Neural progenitor cell (in vitro differentiated cells): ENCODE measurements at regions not wholly inside any gene's neighbourhood (a gene's known extent, or its start where the extent isn't known, plus 50 kb on each side); places are given as distances from the start of the nearest gene placed in this dataset.

Experiments
- DNase-seq: peaks from one replicate; pipeline ENCODE4 v3.0.0-alpha.2; 2016; ENCODE audit warnings: low spot score
- H2AFZ ChIP-seq: fragments of 200-600 bp; sonication (generic); replicated peaks from 2 replicates; pipeline ENCODE4 v1.6.1; 2016; ENCODE audit warnings: antibody characterized with exemption
- H3F3A ChIP-seq: fragments of 200-600 bp; sonication (generic); 2 replicates; pipeline ENCODE4 v1.6.1; 2016; ENCODE audit warnings: antibody characterized with exemption, low read depth
- H3K27ac ChIP-seq: fragments of 200-600 bp; sonication (generic); 2 replicates; pipeline ENCODE4 v1.5.1; 2016; ENCODE audit warnings: mild to moderate bottlenecking
- H3K27me3 ChIP-seq: fragments of 200-600 bp; sonication (generic); 2 replicates; pipeline ENCODE4 v1.6.1; 2016; ENCODE audit warnings: mild to moderate bottlenecking, moderate library complexity
- H3K36me3 ChIP-seq: fragments of 200-600 bp; sonication (generic); 2 replicates; pipeline ENCODE4 v1.5.1; 2016
- H3K4me1 ChIP-seq: fragments of 200-600 bp; sonication (generic); 2 replicates; pipeline ENCODE4 v1.6.1; 2016; ENCODE audit warnings: mixed run types
- H3K4me2 ChIP-seq: fragments of 200-600 bp; sonication (generic); 2 replicates; pipeline ENCODE4 v1.6.1; 2016
- H3K4me3 ChIP-seq: fragments of 200-600 bp; sonication (generic); 2 replicates; pipeline ENCODE4 v1.5.1; 2016
- H3K79me2 ChIP-seq: fragments of 200-600 bp; sonication (generic); 2 replicates; pipeline ENCODE4 v1.6.1; 2016; ENCODE audit warnings: low read depth
- H3K9ac ChIP-seq: fragments of 200-600 bp; sonication (generic); 2 replicates; pipeline ENCODE4 v1.6.1; 2016
- H3K9me3 ChIP-seq: fragments of 200-600 bp; sonication (generic); 2 replicates; pipeline ENCODE4 v1.5.1; 2016; ENCODE audit warnings: low read depth
- H4K20me1 ChIP-seq: fragments of 200-600 bp; sonication (generic); 2 replicates; pipeline ENCODE4 v1.6.1; 2016; ENCODE audit warnings: low read depth
- H3K27ac Mint-ChIP-seq: 3 replicates; pipeline ENCODE4 v1.8.0; 2021; ENCODE audit warnings: mixed read lengths
- H3K27me3 Mint-ChIP-seq: 2 replicates; pipeline ENCODE4 v1.8.0; 2022; ENCODE audit warnings: low read depth, mild to moderate bottlenecking, inconsistent platforms, moderate library complexity, mixed read lengths; ENCODE audit not compliant: insufficient read depth
- H3K36me3 Mint-ChIP-seq: 3 replicates; pipeline ENCODE4 v1.8.0; 2021; ENCODE audit warnings: mixed read lengths
- H3K4me1 Mint-ChIP-seq: 3 replicates; pipeline ENCODE4 v1.8.0; 2021; ENCODE audit warnings: mixed read lengths
- H3K4me3 Mint-ChIP-seq: 3 replicates; pipeline ENCODE4 v1.8.0; 2021; ENCODE audit warnings: mild to moderate bottlenecking, moderate library complexity, mixed read lengths
- H3K9me3 Mint-ChIP-seq: 3 replicates; pipeline ENCODE4 v1.8.0; 2020; ENCODE audit warnings: mixed read lengths
- EZH2 ChIP-seq: fragments of 200-600 bp; sonication (generic); IDR thresholded peaks from 2 replicates; pipeline ENCODE4 v1.6.1; 2017; ENCODE audit warnings: antibody characterized with exemption, mild to moderate bottlenecking, moderate library complexity
- EZH2phosphoT487 ChIP-seq: fragments of 200-600 bp; sonication (generic); IDR thresholded peaks from 2 replicates; pipeline ENCODE4 v1.6.1; 2017; ENCODE audit warnings: antibody characterized with exemption
- TF ChIP-seq, protein P1 (sequence below): fragments of 200-600 bp; sonication (generic); IDR thresholded peaks from 2 replicates; pipeline ENCODE4 v1.5.1; 2017; ENCODE audit warnings: antibody characterized with exemption, mild to moderate bottlenecking

DNA sequence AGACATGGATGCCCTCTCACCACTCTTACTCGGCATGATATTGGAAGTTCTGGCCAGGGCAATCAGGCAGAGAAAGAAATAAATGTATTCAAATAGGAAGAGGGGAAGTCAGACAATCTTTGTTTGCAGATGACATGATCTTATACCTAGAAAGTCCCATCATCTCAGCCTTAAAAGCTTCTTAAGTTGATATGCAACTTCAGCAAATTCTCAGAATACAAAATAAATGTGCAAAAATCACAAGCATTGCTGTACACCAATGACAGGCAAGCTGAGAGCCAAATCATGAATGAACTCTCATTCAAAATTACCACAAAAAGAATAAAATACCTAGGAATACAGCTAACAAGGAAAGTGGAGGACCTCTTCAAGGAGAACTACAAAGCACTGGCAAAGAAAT, 2190.4 kb downstream of the MAT2B start:
- Histone ChIP-seq H3K36me3 (no peaks in the 10 kb centered on the region), H3K27ac (no peak overlapping the region), H3K79me2 (no peaks in the 10 kb centered on the region), H4K20me1 (no peaks in the 10 kb centered on the region), H2AFZ (no peak overlapping the region), H3K4me1 (no peaks in the 10 kb centered on the region), H3K27me3 (no peaks in the 10 kb centered on the region), H3F3A (no peaks in the 10 kb centered on the region), H3K9me3 (no peaks in the 10 kb centered on the region), H3K9ac (no peak overlapping the region), H3K4me3 (no peak overlapping the region), H3K4me2 (no peak overlapping the region)
- Mint-ChIP-seq H3K36me3 (no peaks in the 10 kb centered on the region), H3K4me1 (no peaks in the 10 kb centered on the region), H3K9me3 (peaks cover 15% of the 10 kb centered on the region), H3K4me3 (no peak overlapping the region), H3K27ac (no peak overlapping the region), H3K27me3 (no peaks in the 10 kb centered on the region)
- no peak for DNase-seq
- TF ChIP-seq, protein P1, sequence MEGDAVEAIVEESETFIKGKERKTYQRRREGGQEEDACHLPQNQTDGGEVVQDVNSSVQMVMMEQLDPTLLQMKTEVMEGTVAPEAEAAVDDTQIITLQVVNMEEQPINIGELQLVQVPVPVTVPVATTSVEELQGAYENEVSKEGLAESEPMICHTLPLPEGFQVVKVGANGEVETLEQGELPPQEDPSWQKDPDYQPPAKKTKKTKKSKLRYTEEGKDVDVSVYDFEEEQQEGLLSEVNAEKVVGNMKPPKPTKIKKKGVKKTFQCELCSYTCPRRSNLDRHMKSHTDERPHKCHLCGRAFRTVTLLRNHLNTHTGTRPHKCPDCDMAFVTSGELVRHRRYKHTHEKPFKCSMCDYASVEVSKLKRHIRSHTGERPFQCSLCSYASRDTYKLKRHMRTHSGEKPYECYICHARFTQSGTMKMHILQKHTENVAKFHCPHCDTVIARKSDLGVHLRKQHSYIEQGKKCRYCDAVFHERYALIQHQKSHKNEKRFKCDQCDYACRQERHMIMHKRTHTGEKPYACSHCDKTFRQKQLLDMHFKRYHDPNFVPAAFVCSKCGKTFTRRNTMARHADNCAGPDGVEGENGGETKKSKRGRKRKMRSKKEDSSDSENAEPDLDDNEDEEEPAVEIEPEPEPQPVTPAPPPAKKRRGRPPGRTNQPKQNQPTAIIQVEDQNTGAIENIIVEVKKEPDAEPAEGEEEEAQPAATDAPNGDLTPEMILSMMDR, result no peak
- TF ChIP-seq EZH2phosphoT487 (no peak), EZH2 (no peak)

DNA sequence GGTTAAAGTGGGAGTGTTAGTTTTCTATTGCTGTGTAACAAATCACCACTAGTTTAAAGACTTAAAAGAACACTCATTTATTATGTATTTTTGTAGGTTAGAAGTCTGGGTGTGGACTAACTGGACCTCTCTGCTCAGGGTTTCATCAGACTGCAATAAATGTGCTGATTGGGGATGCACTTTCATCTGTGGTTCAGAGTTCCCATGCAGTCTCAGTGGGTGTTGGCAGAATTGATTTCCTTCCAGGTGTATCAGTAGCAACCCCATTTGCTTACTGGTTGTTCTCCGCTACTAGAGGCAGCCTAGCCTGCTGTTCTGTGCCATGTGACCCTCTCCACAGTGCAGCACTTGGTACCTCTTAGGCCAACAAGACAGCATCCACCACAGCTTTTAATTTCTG, 2200.5 kb downstream of the MAT2B start:
- Histone ChIP-seq H3K9me3 (no peaks in the 10 kb centered on the region), H3K79me2 (no peaks in the 10 kb centered on the region), H3K9ac (no peak overlapping the region), H3F3A (no peaks in the 10 kb centered on the region), H2AFZ (peak overlapping the region; percentile 40), H3K4me2 (no peak overlapping the region), H3K4me3 (no peak overlapping the region), H3K27ac (no peak overlapping the region), H3K4me1 (no peaks in the 10 kb centered on the region), H4K20me1 (no peaks in the 10 kb centered on the region), H3K27me3 (no peaks in the 10 kb centered on the region), H3K36me3 (no peaks in the 10 kb centered on the region)
- H3K4me1 Mint-ChIP-seq, result peaks cover 4% of the 10 kb centered on the region
- peaks cover 4% of the 10 kb centered on the region for H3K9me3 Mint-ChIP-seq
- DNase-seq, result no peak
- no peak overlapping the region for H3K4me3 Mint-ChIP-seq
- TF ChIP-seq EZH2phosphoT487 (no peak), EZH2 (no peak)
- TF ChIP-seq, protein P1, result no peak
- H3K27ac Mint-ChIP-seq, result no peak overlapping the region
- peaks cover 3% of the 10 kb centered on the region for H3K27me3 Mint-ChIP-seq
- no peaks in the 10 kb centered on the region for H3K36me3 Mint-ChIP-seq

DNA sequence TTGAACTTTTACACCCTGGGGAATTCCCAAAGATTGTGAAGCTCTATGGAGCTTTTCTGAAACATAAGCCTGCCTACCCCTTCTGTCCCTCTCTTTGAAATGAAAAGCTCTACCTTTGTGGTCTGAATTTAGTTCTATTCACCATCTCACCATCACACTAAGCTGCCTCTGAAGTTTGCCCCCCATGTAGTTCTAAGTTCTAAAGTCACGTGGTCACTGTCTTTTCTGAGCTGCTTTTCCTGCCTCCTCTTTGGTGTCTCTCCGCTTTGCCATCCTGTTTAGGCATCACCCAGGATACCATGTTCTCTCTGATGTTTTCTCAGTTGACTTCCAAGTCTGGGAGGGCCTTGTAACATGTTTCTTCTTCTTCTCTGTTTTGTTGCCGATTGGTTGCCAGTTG, 2206.6 kb downstream of the MAT2B start:
- no peaks in the 10 kb centered on the region for H3K79me2 ChIP-seq
- H3K27me3 Mint-ChIP-seq, result peaks cover 3% of the 10 kb centered on the region
- no peak overlapping the region for H3K27ac ChIP-seq
- peak overlapping the region; percentile 78 for H3K27ac Mint-ChIP-seq
- no peak overlapping the region for H3K4me2 ChIP-seq
- H3K4me3 Mint-ChIP-seq, result no peak overlapping the region
- H3K4me1 ChIP-seq, result peaks cover 6% of the 10 kb centered on the region
- H2AFZ ChIP-seq, result peak overlapping the region; percentile 18
- TF ChIP-seq, protein P1, result no peak
- TF ChIP-seq EZH2 (no peak), EZH2phosphoT487 (no peak)
- no peaks in the 10 kb centered on the region for H3K36me3 ChIP-seq
- no peaks in the 10 kb centered on the region for H3K9me3 Mint-ChIP-seq
- H3K9me3 ChIP-seq, result no peaks in the 10 kb centered on the region
- peak; percentile 9 for DNase-seq
- H4K20me1 ChIP-seq, result no peaks in the 10 kb centered on the region
- H3K4me1 Mint-ChIP-seq, result peaks cover 14% of the 10 kb centered on the region
- H3K4me3 ChIP-seq, result no peak overlapping the region
- no peak overlapping the region for H3K9ac ChIP-seq
- no peaks in the 10 kb centered on the region for H3F3A ChIP-seq
- peaks cover 2% of the 10 kb centered on the region for H3K36me3 Mint-ChIP-seq
- H3K27me3 ChIP-seq, result no peaks in the 10 kb centered on the region
